ENCODE measurements at regions not wholly inside any gene's neighbourhood (a gene's known extent, or its start where the extent isn't known, plus 50 kb on each side); places are given as distances from the start of the nearest gene placed in this dataset.

GRCh38 chr18:71209944-71210343 is 921.1 kb downstream of the SOCS6 start:
- Histone ChIP-seq H3K79me2 (ENCODE audit: control insufficient read depth, insufficient read depth, low read length) (no peaks in the 10 kb centered on the region), H3K9ac (ENCODE audit: control insufficient read depth, extremely low read depth, insufficient read depth, low read length) (no peak overlapping the region), H3K36me3 (ENCODE audit: control insufficient read depth in 2 of 2, extremely low read depth in 1 of 2, insufficient read depth in 2 of 2, low read length in 2 of 2) (no peaks in the 10 kb centered on the region), H3K9me3 (ENCODE audit: control insufficient read depth, low read depth, low read length) (no peaks in the 10 kb centered on the region), H4K20me1 (ENCODE audit: control insufficient read depth, extremely low read depth, insufficient read depth, low read length) (no peaks in the 10 kb centered on the region), H3K4me2 (ENCODE audit: control insufficient read depth, extremely low read depth, insufficient read depth, low read depth, low read length) (no peak overlapping the region), H3K4me3 (ENCODE audit: control insufficient read depth in 2 of 3, extremely low read depth in 1 of 3, insufficient read depth in 2 of 3, low read depth in 1 of 3, low read length in 3 of 3) (no peak overlapping the region), H3K9me1 (ENCODE audit: control insufficient read depth, extremely low read depth, insufficient read depth, low read length) (no peaks in the 10 kb centered on the region), H3K27ac (ENCODE audit: control insufficient read depth, insufficient read depth, low read length) (no peak overlapping the region), H2AFZ (ENCODE audit: control insufficient read depth, low read length) (no peak overlapping the region), H3K4me1 (ENCODE audit: control insufficient read depth, extremely low read depth, insufficient read depth, low read length) (no peaks in the 10 kb centered on the region), H3K27me3 (ENCODE audit: control insufficient read depth, extremely low read depth, insufficient read depth, low read length) (no peaks in the 10 kb centered on the region)
- DNase-seq (ENCODE audit: low read depth, low spot score) (no peak), FAIRE-seq (no peak)
- dilution Hi-C loops (cut with MboI; ENCODE audit: extremely low pct_ligation_motif_present, low sequenced_read_pairs): no loop called here
- no peak for TF ChIP-seq EZH2 (IDR thresholded peaks at IDR 0.05; ENCODE audit: low read length)
- no peak for TF ChIP-seq CTCF (optimal IDR thresholded peaks at IDR 0.05 in 1 of 3, IDR thresholded peaks at IDR 0.05 in 1 of 3, conservative IDR thresholded peaks at IDR 0.05 in 1 of 3; ENCODE audit: extremely low read depth in 1 of 3, insufficient read depth in 2 of 3, low read length in 3 of 3)

- Histone ChIP-seq H4K20me1 (ENCODE audit: control insufficient read depth, extremely low read depth, insufficient read depth, low read length) (no peaks in the 10 kb centered on the region), H3K27me3 (ENCODE audit: control insufficient read depth, extremely low read depth, insufficient read depth, low read length) (no peaks in the 10 kb centered on the region), H3K4me2 (ENCODE audit: control insufficient read depth, extremely low read depth, insufficient read depth, low read depth, low read length) (no peak overlapping the region), H3K4me1 (ENCODE audit: control insufficient read depth, extremely low read depth, insufficient read depth, low read length) (no peaks in the 10 kb centered on the region), H3K27ac (ENCODE audit: control insufficient read depth, insufficient read depth, low read length) (no peak overlapping the region), H3K4me3 (ENCODE audit: control insufficient read depth in 2 of 3, extremely low read depth in 1 of 3, insufficient read depth in 2 of 3, low read depth in 1 of 3, low read length in 3 of 3) (no peak overlapping the region), H3K36me3 (ENCODE audit: control insufficient read depth in 2 of 2, extremely low read depth in 1 of 2, insufficient read depth in 2 of 2, low read length in 2 of 2) (no peaks in the 10 kb centered on the region), H2AFZ (ENCODE audit: control insufficient read depth, low read length) (no peak overlapping the region), H3K9ac (ENCODE audit: control insufficient read depth, extremely low read depth, insufficient read depth, low read length) (no peak overlapping the region), H3K79me2 (ENCODE audit: control insufficient read depth, insufficient read depth, low read length) (no peaks in the 10 kb centered on the region), H3K9me1 (ENCODE audit: control insufficient read depth, extremely low read depth, insufficient read depth, low read length) (no peaks in the 10 kb centered on the region), H3K9me3 (ENCODE audit: control insufficient read depth, low read depth, low read length) (peaks cover 1% of the 10 kb centered on the region)
- DNase-seq (ENCODE audit: low read depth, low spot score) (no peak), FAIRE-seq (no peak)
- TF ChIP-seq CTCF (optimal IDR thresholded peaks at IDR 0.05 in 1 of 3, IDR thresholded peaks at IDR 0.05 in 1 of 3, conservative IDR thresholded peaks at IDR 0.05 in 1 of 3; ENCODE audit: extremely low read depth in 1 of 3, insufficient read depth in 2 of 3, low read length in 3 of 3) (no peak), EZH2 (IDR thresholded peaks at IDR 0.05; ENCODE audit: low read length) (no peak)
- dilution Hi-C loops (cut with MboI; ENCODE audit: extremely low pct_ligation_motif_present, low sequenced_read_pairs): no loop called here
Measured at GRCh38 chr18:71194438-71194837, 905.6 kb downstream of the SOCS6 start.
